Fibroblast of lung (primary cell): ENCODE measurements at regions not wholly inside any gene's neighbourhood (a gene's known extent, or its start where the extent isn't known, plus 50 kb on each side); places are given as distances from the start of the nearest gene placed in this dataset.

ENCODE experiments used
- DNase-seq, 2 donors: peaks; one replicate each; pipeline versions ENCODE4 v3.0.0 to v3.0.0-alpha.2; 2010; ENCODE audit warnings: low read depth in 2 of 2
- H2AFZ ChIP-seq: 2 replicates; pipeline ENCODE4 v1.5.1; 2012; ENCODE audit warnings: low read length, control low read depth, inconsistent platforms
- H3K27ac ChIP-seq: 2 replicates; pipeline ENCODE4 v1.5.1; 2011; ENCODE audit warnings: low read length, control low read depth; ENCODE audit not compliant: insufficient read depth
- H3K27me3 ChIP-seq: 2 replicates; pipeline ENCODE4 v1.5.1; 2011; ENCODE audit warnings: mild to moderate bottlenecking, low read length; ENCODE audit not compliant: control insufficient read depth, insufficient read depth
- H3K36me3 ChIP-seq: 2 replicates; pipeline ENCODE4 v1.5.1; 2011; ENCODE audit warnings: low read length; ENCODE audit not compliant: control insufficient read depth, insufficient read depth
- H3K4me1 ChIP-seq: 2 replicates; pipeline ENCODE4 v1.5.1; 2011; ENCODE audit warnings: low read length; ENCODE audit not compliant: control insufficient read depth, insufficient read depth; ENCODE audit errors: extremely low read depth
- H3K4me2 ChIP-seq: 2 replicates; pipeline ENCODE4 v1.5.1; 2011; ENCODE audit warnings: low read length, control low read depth; ENCODE audit not compliant: insufficient read depth; ENCODE audit errors: extremely low read depth
- H3K4me3 ChIP-seq, 4 experiments: fragments of 200-600 bp in 1 of 4; sonication (generic) in 1 of 4; replicated peaks in 1 of 4; 2 replicates each; pipeline ENCODE4 v1.5.1; 2011 to 2016; ENCODE audit warnings: low read length in 4 of 4, low read depth in 3 of 4, mild to moderate bottlenecking in 3 of 4, control low read depth in 2 of 4, inconsistent platforms in 1 of 4, mixed read lengths in 1 of 4; ENCODE audit not compliant: insufficient read depth in 1 of 4; ENCODE audit errors: control extremely low read depth in 1 of 4
- H3K79me2 ChIP-seq: 2 replicates; pipeline ENCODE4 v1.5.1; 2012; ENCODE audit warnings: mild to moderate bottlenecking, low read length, inconsistent platforms; ENCODE audit not compliant: control insufficient read depth, insufficient read depth
- H3K9ac ChIP-seq: 2 replicates; pipeline ENCODE4 v1.5.1; 2011; ENCODE audit warnings: mild to moderate bottlenecking, low read length, control low read depth; ENCODE audit not compliant: insufficient read depth
- H3K9me3 ChIP-seq: 2 replicates; pipeline ENCODE4 v1.5.1; 2012; ENCODE audit warnings: low read depth, low read length; ENCODE audit not compliant: control insufficient read depth, insufficient read depth
- H4K20me1 ChIP-seq: 2 replicates; pipeline ENCODE4 v1.5.1; 2011; ENCODE audit warnings: low read length; ENCODE audit not compliant: control insufficient read depth, insufficient read depth; ENCODE audit errors: extremely low read depth
- EZH2 ChIP-seq: IDR thresholded peaks from 2 replicates; pipeline ENCODE4 v1.5.1; 2012; ENCODE audit warnings: low read length, control low read depth, mild to moderate bottlenecking; ENCODE audit errors: missing control alignments
- TF ChIP-seq, protein P1 (sequence below), 2 donors: IDR thresholded peaks in 1 of 2; conservative IDR thresholded peaks in 1 of 2; 1 replicate in 1 of 2; 2 replicates in 1 of 2; pipeline ENCODE4 v1.5.1; 2011 to 2012; ENCODE audit warnings: low read length in 2 of 2, control low read depth in 1 of 2, inconsistent platforms in 1 of 2, low read depth in 1 of 2, mild to moderate bottlenecking in 1 of 2

DNA sequence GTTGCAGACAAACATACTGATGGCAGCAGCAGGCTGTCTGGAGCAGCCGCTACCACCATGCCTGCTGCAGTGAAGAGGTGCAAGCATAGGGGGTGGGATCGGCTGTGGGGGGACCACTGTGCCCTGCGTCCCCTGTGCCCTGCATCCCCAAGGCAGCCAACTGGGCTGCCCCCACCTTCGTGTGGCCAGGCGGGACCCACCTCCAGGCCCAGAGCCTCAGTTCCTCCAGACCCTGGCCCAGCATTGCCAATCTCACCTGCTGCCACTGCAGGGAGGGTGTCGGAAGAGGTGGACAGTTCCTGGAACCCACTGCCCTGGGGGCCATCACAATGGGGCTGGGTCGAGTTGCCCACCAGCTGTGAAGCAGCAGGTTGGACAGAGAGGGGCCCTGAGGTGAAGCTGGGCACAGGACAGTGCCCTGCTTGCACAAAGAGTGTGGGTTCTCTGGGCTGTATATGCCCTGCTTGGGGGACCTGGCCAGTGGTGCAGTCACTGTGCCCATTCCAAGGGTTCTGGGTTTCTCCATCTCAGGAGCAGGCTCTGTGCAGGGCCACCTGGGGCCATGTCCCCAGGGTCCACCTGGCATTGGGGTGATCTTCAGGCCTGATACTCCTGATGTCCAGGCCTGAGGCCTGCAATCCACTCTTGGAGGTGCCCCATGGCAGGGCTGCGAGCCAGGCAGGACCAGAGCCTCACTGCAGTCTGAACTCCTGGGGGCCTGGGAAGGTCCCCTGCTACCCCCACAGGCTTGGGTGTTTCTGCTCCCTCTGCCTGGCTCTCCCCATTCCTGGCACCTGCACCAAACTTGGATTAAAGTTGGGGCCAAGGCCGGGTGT lies 261.4 kb upstream of the NRIP1 start:
- H2AFZ ChIP-seq = no peak overlapping the region
- H3K4me3 ChIP-seq = no peak overlapping the region
- H3K9ac ChIP-seq = no peak overlapping the region
- no peaks in the 10 kb centered on the region for H3K79me2 ChIP-seq
- H3K4me2 ChIP-seq = no peak overlapping the region
- DNase-seq = no peak
- no peaks in the 10 kb centered on the region for H3K9me3 ChIP-seq
- TF ChIP-seq EZH2 = no peak
- TF ChIP-seq, protein P1, sequence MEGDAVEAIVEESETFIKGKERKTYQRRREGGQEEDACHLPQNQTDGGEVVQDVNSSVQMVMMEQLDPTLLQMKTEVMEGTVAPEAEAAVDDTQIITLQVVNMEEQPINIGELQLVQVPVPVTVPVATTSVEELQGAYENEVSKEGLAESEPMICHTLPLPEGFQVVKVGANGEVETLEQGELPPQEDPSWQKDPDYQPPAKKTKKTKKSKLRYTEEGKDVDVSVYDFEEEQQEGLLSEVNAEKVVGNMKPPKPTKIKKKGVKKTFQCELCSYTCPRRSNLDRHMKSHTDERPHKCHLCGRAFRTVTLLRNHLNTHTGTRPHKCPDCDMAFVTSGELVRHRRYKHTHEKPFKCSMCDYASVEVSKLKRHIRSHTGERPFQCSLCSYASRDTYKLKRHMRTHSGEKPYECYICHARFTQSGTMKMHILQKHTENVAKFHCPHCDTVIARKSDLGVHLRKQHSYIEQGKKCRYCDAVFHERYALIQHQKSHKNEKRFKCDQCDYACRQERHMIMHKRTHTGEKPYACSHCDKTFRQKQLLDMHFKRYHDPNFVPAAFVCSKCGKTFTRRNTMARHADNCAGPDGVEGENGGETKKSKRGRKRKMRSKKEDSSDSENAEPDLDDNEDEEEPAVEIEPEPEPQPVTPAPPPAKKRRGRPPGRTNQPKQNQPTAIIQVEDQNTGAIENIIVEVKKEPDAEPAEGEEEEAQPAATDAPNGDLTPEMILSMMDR (conservative IDR thresholded peaks at IDR 0.05 in 1 of 2, IDR thresholded peaks at IDR 0.05 in 1 of 2; ENCODE audit: low read depth in 1 of 2, low read length in 2 of 2) = no peak
- no peaks in the 10 kb centered on the region for H4K20me1 ChIP-seq
- no peaks in the 10 kb centered on the region for H3K36me3 ChIP-seq
- H3K27ac ChIP-seq = no peak overlapping the region
- no peaks in the 10 kb centered on the region for H3K4me1 ChIP-seq
- H3K27me3 ChIP-seq = no peaks in the 10 kb centered on the region

DNA sequence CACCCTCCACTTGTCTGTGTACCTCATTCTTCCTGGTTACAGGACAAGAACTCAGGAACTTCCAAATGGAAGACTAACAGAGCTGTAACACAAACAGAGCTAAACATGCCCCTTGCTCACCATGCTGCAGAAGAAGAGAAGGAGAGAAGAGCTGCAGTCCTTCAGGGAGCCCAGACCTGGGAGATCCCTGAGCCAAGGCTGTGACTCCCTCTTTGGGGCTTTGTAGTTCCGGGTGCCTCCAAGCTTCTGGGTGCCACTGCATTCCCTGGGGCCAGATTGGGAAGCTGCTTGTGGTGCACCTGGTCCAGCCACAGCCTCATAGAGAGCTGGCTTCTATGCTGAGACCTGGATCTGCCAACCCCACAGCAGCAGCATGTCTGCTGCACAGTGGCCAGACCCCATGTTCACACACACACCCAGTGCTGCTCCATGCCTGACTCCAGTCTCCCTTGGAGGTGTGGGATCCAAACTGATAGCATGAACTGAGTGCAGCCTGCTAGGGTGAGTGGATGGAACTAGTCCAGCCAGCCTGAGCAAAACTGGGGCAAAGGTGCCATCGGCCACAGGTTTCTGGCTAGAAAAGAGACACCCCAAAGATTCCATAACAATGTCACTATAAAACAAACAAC lies 263.0 kb upstream of the NRIP1 start:
- Histone ChIP-seq H3K4me1 (no peaks in the 10 kb centered on the region), H3K27ac (no peak overlapping the region), H3K36me3 (no peaks in the 10 kb centered on the region), H3K27me3 (no peaks in the 10 kb centered on the region), H3K9me3 (no peaks in the 10 kb centered on the region), H3K4me3 (no peak overlapping the region), H4K20me1 (no peaks in the 10 kb centered on the region), H3K9ac (no peak overlapping the region), H3K79me2 (no peaks in the 10 kb centered on the region), H2AFZ (no peak overlapping the region), H3K4me2 (no peak overlapping the region)
- TF ChIP-seq, protein P1 (conservative IDR thresholded peaks at IDR 0.05 in 1 of 2, IDR thresholded peaks at IDR 0.05 in 1 of 2; ENCODE audit: low read depth in 1 of 2, low read length in 2 of 2) = no peak
- TF ChIP-seq EZH2 = no peak
- DNase-seq = no peak

DNA sequence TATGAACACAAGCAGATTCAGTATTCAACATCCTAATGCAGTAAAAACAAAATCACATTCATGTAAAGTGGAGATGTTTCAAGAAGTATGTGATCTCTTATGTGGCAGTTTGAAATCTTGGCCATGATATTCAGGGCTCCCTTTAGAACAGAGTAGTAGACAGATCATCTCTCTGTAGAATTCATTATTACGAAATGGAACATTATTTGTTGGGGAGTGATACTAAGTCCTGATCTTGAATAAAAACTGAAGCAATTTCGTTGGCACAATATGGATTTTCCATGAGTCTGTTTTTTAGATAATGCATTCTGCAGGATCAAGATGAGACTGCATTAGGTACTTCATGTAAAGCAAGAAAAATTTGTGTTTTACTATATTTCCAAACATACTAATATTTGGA lies 264.4 kb upstream of the NRIP1 start:
- Histone ChIP-seq H4K20me1 (no peaks in the 10 kb centered on the region), H3K27ac (no peak overlapping the region), H3K9ac (no peak overlapping the region), H2AFZ (no peak overlapping the region), H3K36me3 (no peaks in the 10 kb centered on the region), H3K4me2 (no peak overlapping the region), H3K79me2 (no peaks in the 10 kb centered on the region), H3K4me1 (no peaks in the 10 kb centered on the region), H3K27me3 (no peaks in the 10 kb centered on the region), H3K9me3 (no peaks in the 10 kb centered on the region), H3K4me3 (no peak overlapping the region)
- no peak for TF ChIP-seq EZH2
- TF ChIP-seq, protein P1 (conservative IDR thresholded peaks at IDR 0.05 in 1 of 2, IDR thresholded peaks at IDR 0.05 in 1 of 2; ENCODE audit: low read depth in 1 of 2, low read length in 2 of 2) = no peak
- no peak for DNase-seq
